ENCODE measurements at regions not wholly inside any gene's neighbourhood (a gene's known extent, or its start where the extent isn't known, plus 50 kb on each side); places are given as distances from the start of the nearest gene placed in this dataset.

DNA sequence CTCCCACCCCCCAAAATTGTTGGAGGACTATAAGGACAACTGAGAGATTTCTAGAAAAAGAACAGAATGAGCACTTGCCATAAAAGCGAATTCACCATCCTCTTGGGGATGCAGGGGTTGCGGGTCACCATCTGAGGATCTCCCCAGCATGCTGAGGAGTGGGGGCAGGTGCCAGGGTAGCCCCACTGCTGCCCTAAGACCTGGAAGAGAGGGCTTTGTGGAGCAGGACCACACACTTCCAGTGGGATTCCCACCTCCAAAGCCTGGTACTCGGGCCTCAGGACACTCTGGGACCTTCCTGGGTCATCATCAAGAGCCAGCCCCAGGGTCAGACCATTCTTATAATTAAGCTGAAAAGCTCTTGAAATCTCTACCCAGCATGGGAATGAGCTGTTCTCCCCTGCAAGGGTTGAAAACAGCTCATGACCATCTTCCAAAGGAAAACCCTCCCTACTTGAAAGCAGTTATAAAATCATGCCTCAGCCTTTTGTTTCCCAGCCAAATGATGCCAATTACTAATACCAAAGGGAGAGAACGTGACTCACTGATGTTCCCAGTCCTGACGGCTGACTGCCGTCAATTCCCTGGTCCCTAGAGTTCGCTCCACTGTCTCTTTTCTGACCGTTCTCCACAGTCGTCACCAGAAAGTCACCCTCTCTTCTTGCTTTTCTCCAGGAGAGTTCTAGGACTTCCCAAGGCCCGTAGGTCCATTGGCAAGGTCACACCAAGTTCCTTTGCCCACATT, 76.8 kb upstream of the CREB3L1 start:
- TF ChIP-seq CTCF (IDR thresholded peaks at IDR 0.05) (no peak), POLR2A (IDR thresholded peaks at IDR 0.05) (no peak)

Measured in adrenal gland (tissue), 5 donors.